Lower leg skin (tissue), 4 donors: ENCODE measurements at regions not wholly inside any gene's neighbourhood (a gene's known extent, or its start where the extent isn't known, plus 50 kb on each side); places are given as distances from the start of the nearest gene placed in this dataset.
"Not testable (repeated sequence)": the region's sequence is repeated elsewhere in the genome, so short reads cannot be mapped to it uniquely, and the experiment has no call there.

Experiments used
- DNase-seq, 2 donors: peaks; one replicate each; pipeline ENCODE4 v3.0.0-alpha.2; 2019; ENCODE audit warnings: low spot score in 2 of 2
- H3K4me3 ChIP-seq: fragments of 200-600 bp; sonication (generic); 2 replicates; pipeline ENCODE4 v1.5.1; 2017; ENCODE audit warnings: mild to moderate bottlenecking, low read depth; ENCODE audit not compliant: poor library complexity, severe bottlenecking
- CTCF ChIP-seq, 3 donors: fragments of 450-650 bp; IDR thresholded peaks; one replicate each; pipeline ENCODE4 v1.5.1; 2016; ENCODE audit warnings: antibody characterized with exemption in 3 of 3, mild to moderate bottlenecking in 3 of 3, moderate library complexity in 2 of 3
- POLR2A ChIP-seq, 2 donors: fragments of 450-650 bp; IDR thresholded peaks; one replicate each; pipeline ENCODE4 v1.6.1; 2016 to 2017; ENCODE audit warnings: antibody characterized with exemption in 2 of 2, mild to moderate bottlenecking in 1 of 2, moderate library complexity in 1 of 2
- WGBS, 2 donors: methylation state at CpG; one replicate each; pipeline ENCODE4 v1.1.5; 2018; 5-methylcytosine and 5-hydroxymethylcytosine counted together
- intact Hi-C: fragments of 100-400 bp; cut with DNase I; formaldehyde crosslinking; loops from one replicate; pipeline ENCODE4 v1.15.0; 2023; ENCODE audit warnings: low total_unique reads

GRCh38 chr13:81874681-81875661 lies 1534.0 kb upstream of the SPRY2 start:
- H3K4me3 ChIP-seq, result no peak overlapping the region
- TF ChIP-seq CTCF (IDR thresholded peaks at IDR 0.05) (no peak), POLR2A (IDR thresholded peaks at IDR 0.05) (no peak)
- intact Hi-C loops, result no loop called here
- 55 to 60% methylated on average over 10 of the region's 10 CpGs for WGBS, 2 donors
- no peak for DNase-seq

- H3K4me3 ChIP-seq, result no peak overlapping the region
- 63 to 69% methylated on average over 4 of the region's 4 CpGs for WGBS, 2 donors
- intact Hi-C loops, result no loop called here
- no peak for TF ChIP-seq POLR2A (IDR thresholded peaks at IDR 0.05)
- TF ChIP-seq CTCF (IDR thresholded peaks at IDR 0.05), result no peak
- no peak for DNase-seq
These were observed 1533.3 kb upstream of the SPRY2 start for GRCh38 chr13:81874253-81874652.

- 2 to 7% methylated on average over 3 of the region's 3 CpGs for WGBS, 2 donors
- no peak for DNase-seq
These were observed 1531.7 kb upstream of the SPRY2 start for GRCh38 chr13:81872581-81872980.

GRCh38 chr13:81871751-81872325 lies 1530.9 kb upstream of the SPRY2 start:
- WGBS, 2 donors, result 61 to 85% methylated on average over 4 of the region's 4 CpGs
- H3K4me3 ChIP-seq, intact Hi-C loops, DNase-seq: not testable (repeated sequence)

More at GRCh38 chr13:81872581-81872980, 1531.7 kb upstream of the SPRY2 start:
- TF ChIP-seq POLR2A (IDR thresholded peaks at IDR 0.05) (no peak), CTCF (IDR thresholded peaks at IDR 0.05) (no peak)
- intact Hi-C loops, result no loop called here
- no peak overlapping the region for H3K4me3 ChIP-seq

- no peak overlapping the region for H3K4me3 ChIP-seq
- no peak for TF ChIP-seq CTCF (IDR thresholded peaks at IDR 0.05)
- no peak for TF ChIP-seq POLR2A (IDR thresholded peaks at IDR 0.05)
- DNase-seq, result no peak
- intact Hi-C loops, result no loop called here
These were observed 1507.4 kb upstream of the SPRY2 start for GRCh38 chr13:81848291-81848690.

- intact Hi-C loops, result no loop called here
- TF ChIP-seq CTCF (IDR thresholded peaks at IDR 0.05) (no peak), POLR2A (IDR thresholded peaks at IDR 0.05) (no peak)
- 88 to 91% methylated on average over 2 of the region's 2 CpGs for WGBS, 2 donors
- DNase-seq, result no peak
- H3K4me3 ChIP-seq, result no peak overlapping the region
These were observed 1505.8 kb upstream of the SPRY2 start for GRCh38 chr13:81846771-81847170.
